ENCODE measurements at regions not wholly inside any gene's neighbourhood (a gene's known extent, or its start where the extent isn't known, plus 50 kb on each side); places are given as distances from the start of the nearest gene placed in this dataset.

GRCh38 chr3:102053375-102053989, 204.2 kb downstream of the NFKBIZ start:
- Histone ChIP-seq H3K4me1 (ENCODE audit: control insufficient read depth in 1 of 2, insufficient read depth in 2 of 2, low read depth in 1 of 2, low read length in 1 of 2) (peaks cover 0 to 4% of the 10 kb centered on the region in 2 experiments; a peak in 1 of 4 replicates), H3F3A (replicated peaks; ENCODE audit: insufficient read depth) (peaks cover 6% of the 10 kb centered on the region), H3K4me3 (ENCODE audit: low read depth in 2 of 2, low read length in 1 of 2) (no peak overlapping the region), H3K79me2 (ENCODE audit: insufficient read depth) (no peaks in the 10 kb centered on the region), H3K4me2 (no peak overlapping the region), H3K36me3 (replicated peaks in 1 of 2; ENCODE audit: control insufficient read depth in 1 of 2, insufficient read depth in 2 of 2, low read length in 1 of 2) (no peaks in the 10 kb centered on the region), H2AFZ (ENCODE audit: low read depth) (peak overlapping the region; percentile 69; the same call in 1 of the 2 replicates), H3K9me3 (no peaks in the 10 kb centered on the region), H3K9me2 (no peaks in the 10 kb centered on the region), H3K27me3 (ENCODE audit: insufficient read depth) (no peaks in the 10 kb centered on the region), H4K20me1 (ENCODE audit: insufficient read depth) (no peaks in the 10 kb centered on the region), H3K9ac (no peak overlapping the region), H3K27ac (ENCODE audit: low read depth in 2 of 2, low read length in 1 of 2) (peak overlapping the region in 1 of 2 experiments; percentile 46; a peak in 2 of 4 replicates)
- ChIA-PET CTCF (no interaction called here), POLR2A (no interaction called here)
- WGBS (ENCODE audit: low lambda C conversion rate) = 39% methylated on average over 4 of the region's 4 CpGs
- DNase-seq = no peak
- TF ChIP-seq USF2 (IDR thresholded peaks at IDR 0.05; ENCODE audit: borderline replicate concordance, low read depth, low read length) (no peak), SIN3A (IDR thresholded peaks at IDR 0.05; ENCODE audit: borderline replicate concordance, low read depth, low read length) (no peak), NRF1 (IDR thresholded peaks at IDR 0.05; ENCODE audit: low read depth, low read length) (no peak), RCOR1 (IDR thresholded peaks at IDR 0.05; ENCODE audit: low read length) (no peak), ZBTB33 (IDR thresholded peaks at IDR 0.05; ENCODE audit: borderline replicate concordance, low read depth) (no peak), RAD21 (IDR thresholded peaks at IDR 0.05; ENCODE audit: low read length) (no peak), RXRA (IDR thresholded peaks at IDR 0.05; ENCODE audit: borderline replicate concordance, low read depth) (no peak), EP300 (IDR thresholded peaks at IDR 0.05; ENCODE audit: borderline replicate concordance in 1 of 2, low read depth in 1 of 2, low read length in 1 of 2) (0 out of 4 replicates have a peak, but pooled peaks of 1 of the 2 experiments have one; percentile 23), NFIC (IDR thresholded peaks at IDR 0.05; ENCODE audit: borderline replicate concordance) (peak; percentile 69), MAX (IDR thresholded peaks at IDR 0.05; ENCODE audit: low read depth) (no peak), JUND (IDR thresholded peaks at IDR 0.05) (peak; percentile 62), MEF2A (IDR thresholded peaks at IDR 0.05; ENCODE audit: borderline replicate concordance, low read depth) (no peak), FOSL2 (IDR thresholded peaks at IDR 0.05; ENCODE audit: borderline replicate concordance, low read depth) (peak; percentile 77)

- Histone ChIP-seq H3K4me2 (no peak overlapping the region), H3K27me3 (ENCODE audit: insufficient read depth) (no peaks in the 10 kb centered on the region), H4K20me1 (ENCODE audit: insufficient read depth) (no peaks in the 10 kb centered on the region), H2AFZ (ENCODE audit: low read depth) (no peak overlapping the region), H3K9me2 (no peaks in the 10 kb centered on the region), H3K9ac (no peak overlapping the region), H3K4me1 (ENCODE audit: control insufficient read depth in 1 of 2, insufficient read depth in 2 of 2, low read depth in 1 of 2, low read length in 1 of 2) (peaks cover 0 to 4% of the 10 kb centered on the region in 2 experiments; a peak in 1 of 4 replicates), H3K9me3 (no peaks in the 10 kb centered on the region), H3K27ac (ENCODE audit: low read depth in 2 of 2, low read length in 1 of 2) (no peak overlapping the region), H3K36me3 (replicated peaks in 1 of 2; ENCODE audit: control insufficient read depth in 1 of 2, insufficient read depth in 2 of 2, low read length in 1 of 2) (no peaks in the 10 kb centered on the region), H3K79me2 (ENCODE audit: insufficient read depth) (no peaks in the 10 kb centered on the region), H3K4me3 (ENCODE audit: low read depth in 2 of 2, low read length in 1 of 2) (no peak overlapping the region), H3F3A (replicated peaks; ENCODE audit: insufficient read depth) (peaks cover 6% of the 10 kb centered on the region)
- ChIA-PET CTCF (no interaction called here), POLR2A (no interaction called here)
- no peak for DNase-seq
- WGBS (ENCODE audit: low lambda C conversion rate) = 67% methylated on average over 10 of the region's 10 CpGs
- TF ChIP-seq SIN3A (IDR thresholded peaks at IDR 0.05; ENCODE audit: borderline replicate concordance, low read depth, low read length) (no peak), TCF12 (IDR thresholded peaks at IDR 0.05) (no peak), PBX3 (IDR thresholded peaks at IDR 0.05) (no peak), NFIC (IDR thresholded peaks at IDR 0.05; ENCODE audit: borderline replicate concordance) (no peak), GABPA (IDR thresholded peaks at IDR 0.05; ENCODE audit: low read depth) (no peak), YY1 (IDR thresholded peaks at IDR 0.05; ENCODE audit: low read depth) (no peak), NRF1 (IDR thresholded peaks at IDR 0.05; ENCODE audit: low read depth, low read length) (no peak), MAX (IDR thresholded peaks at IDR 0.05; ENCODE audit: low read depth) (no peak), CHD2 (IDR thresholded peaks at IDR 0.05; ENCODE audit: low read length, partially characterized antibody) (no peak), FOXJ3 (CRISPR knock-in tag; IDR thresholded peaks at IDR 0.05) (no peak), MEF2A (IDR thresholded peaks at IDR 0.05; ENCODE audit: borderline replicate concordance, low read depth) (no peak)
Measured at GRCh38 chr3:102054543-102055080, 205.3 kb downstream of the NFKBIZ start.
